GM21619 (cell line): ENCODE measurements at regions not wholly inside any gene's neighbourhood (a gene's known extent, or its start where the extent isn't known, plus 50 kb on each side); places are given as distances from the start of the nearest gene placed in this dataset.
A peak's percentile ranks its signal among the peaks of the same experiment; 100 is the strongest.

Source experiments
- ATAC-seq: cut with Tn5 transposase; IDR thresholded peaks from one replicate; pipeline ENCODE4 v1.9.1; 2021; ENCODE audit not compliant: unreplicated experiment

GRCh38 chr2:17306706-17307105, 211.5 kb downstream of the RAD51AP2 start:
- no peak for ATAC-seq

- no peak for ATAC-seq
Measured at GRCh38 chr2:17306219-17306618, 212.0 kb downstream of the RAD51AP2 start.

DNA sequence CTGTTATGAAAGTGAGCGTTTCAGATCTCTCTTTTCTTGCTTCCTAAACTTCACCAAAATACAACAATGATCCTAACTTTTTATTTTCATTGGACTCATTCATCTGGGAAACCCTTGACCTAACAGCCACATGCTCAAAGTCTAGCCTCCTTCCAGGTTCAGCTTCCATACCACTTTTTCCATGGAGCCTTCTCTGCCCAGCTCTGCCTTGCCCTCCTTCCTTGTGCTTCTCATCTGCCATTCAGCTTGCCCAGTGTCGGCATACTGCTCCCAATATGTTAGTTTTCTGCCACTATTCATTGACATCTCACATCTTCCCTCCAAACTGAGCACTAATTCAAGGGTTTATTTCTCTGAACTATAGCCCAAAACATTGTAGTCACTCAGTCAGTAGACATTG, 214.7 kb downstream of the RAD51AP2 start:
- no peak for ATAC-seq

- ATAC-seq: no peak
Measured at GRCh38 chr2:17303054-17303453, 215.2 kb downstream of the RAD51AP2 start.

DNA sequence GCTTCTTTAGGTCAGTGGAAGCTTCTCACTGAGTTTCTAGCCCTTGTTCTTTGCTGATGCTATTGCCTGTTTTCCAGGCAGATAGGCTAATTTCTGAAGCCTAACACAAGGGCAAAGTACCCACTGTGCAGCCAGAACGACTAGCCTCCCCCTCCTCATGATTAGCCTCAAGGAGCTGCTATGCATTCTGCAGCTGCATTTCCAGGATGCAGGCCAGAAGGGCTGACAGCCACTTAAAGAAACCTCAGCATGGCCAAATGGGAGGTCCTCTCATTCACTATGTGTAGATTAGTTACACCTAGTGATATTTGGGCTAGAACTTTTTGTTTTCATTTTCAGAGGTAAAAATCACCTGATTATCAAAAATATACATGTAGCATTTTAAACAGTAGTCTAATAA, 216.0 kb downstream of the RAD51AP2 start:
- no peak for ATAC-seq

GRCh38 chr2:17301437-17301836, 216.8 kb downstream of the RAD51AP2 start:
- no peak for ATAC-seq

GRCh38 chr2:17299891-17300540, 218.2 kb downstream of the RAD51AP2 start:
- ATAC-seq: no peak

- ATAC-seq: no peak
Measured at GRCh38 chr2:17298453-17298852, 219.8 kb downstream of the RAD51AP2 start.

DNA sequence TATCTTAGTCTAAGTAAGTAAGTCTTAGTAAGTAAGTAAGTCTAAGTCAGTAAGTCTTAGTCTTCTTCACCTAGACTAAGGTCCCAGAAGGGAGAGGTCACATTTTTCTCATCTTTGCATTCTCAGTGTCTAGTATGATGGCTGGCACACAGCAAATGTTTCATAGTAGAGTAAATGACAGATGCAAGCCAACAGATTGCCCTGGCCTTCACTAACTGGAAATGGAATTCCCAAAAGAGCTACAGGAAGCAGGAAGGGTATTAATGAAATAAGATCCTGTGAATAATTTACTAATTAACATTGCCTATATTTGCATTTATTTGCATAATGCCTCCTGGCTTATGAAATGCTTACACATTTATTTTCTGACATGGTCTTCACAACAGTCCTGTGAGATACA, 221.6 kb downstream of the RAD51AP2 start:
- ATAC-seq: no peak

DNA sequence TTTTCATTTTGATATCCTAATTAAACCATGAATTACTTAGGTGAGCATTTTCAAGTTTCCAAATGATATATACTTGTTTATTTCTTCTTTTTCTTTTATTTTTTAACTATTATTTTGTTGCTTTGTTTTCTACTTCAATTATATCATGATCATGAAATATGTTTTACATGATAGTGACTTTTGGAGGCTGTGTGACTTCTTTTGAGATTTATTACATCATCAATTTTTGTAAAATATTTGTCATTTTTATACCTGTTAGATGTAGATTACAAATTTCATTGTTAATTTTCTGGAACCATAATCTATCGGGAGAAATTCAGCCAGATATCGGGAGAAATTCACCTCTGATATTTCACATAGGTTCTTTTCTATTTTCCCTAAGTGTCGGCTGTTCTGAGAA, 228.6 kb downstream of the RAD51AP2 start:
- ATAC-seq: no peak

- no peak for ATAC-seq
Measured at GRCh38 chr2:17287183-17287582, 231.1 kb downstream of the RAD51AP2 start.

- ATAC-seq: no peak
Measured at GRCh38 chr2:17282826-17283225, 235.4 kb downstream of the RAD51AP2 start.

- no peak for ATAC-seq
Measured at GRCh38 chr2:17282245-17282644, 236.0 kb downstream of the RAD51AP2 start.

GRCh38 chr2:17276220-17276619, 242.0 kb downstream of the RAD51AP2 start:
- ATAC-seq: no peak

DNA sequence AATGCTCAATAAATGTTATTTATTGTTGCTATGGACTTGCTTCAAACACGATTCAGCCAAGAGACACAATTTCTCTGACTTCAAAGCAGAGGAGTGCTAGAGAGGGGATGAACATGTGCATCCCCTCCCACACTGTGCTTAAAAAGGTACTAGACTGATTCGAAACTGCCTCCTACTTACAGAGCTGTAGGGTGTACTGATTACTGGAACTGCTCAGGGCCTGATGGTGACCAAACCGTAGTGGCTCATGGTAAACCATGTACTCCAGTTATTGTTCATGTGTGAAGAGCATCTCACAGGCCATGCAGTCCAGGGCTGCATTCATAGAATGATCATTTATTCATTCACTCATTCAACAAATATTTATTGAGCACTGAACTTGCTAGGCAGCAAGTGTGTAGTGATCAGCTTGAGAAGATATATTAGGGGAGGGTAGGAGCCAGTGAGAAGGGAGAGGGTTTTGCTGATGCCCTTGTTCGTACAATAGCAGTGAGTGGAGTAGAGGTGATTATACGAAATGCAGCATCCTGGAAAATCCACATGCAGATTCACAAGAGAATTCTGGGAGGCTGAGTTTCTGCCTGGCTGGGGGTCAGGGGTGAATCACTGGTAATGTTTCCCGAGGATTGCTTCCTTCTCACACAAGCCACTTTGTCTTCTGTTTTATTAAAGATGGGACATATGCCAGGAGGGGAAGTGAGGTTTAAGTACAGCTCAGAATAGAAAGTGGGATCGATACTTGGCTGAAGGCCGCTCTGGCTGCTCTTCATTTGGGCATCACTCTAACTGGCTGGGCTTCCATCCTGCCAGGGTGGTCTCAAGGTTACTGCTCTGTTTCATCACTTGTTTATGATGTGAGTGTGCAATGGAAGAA, 245.4 kb downstream of the RAD51AP2 start:
- ATAC-seq: peak; percentile 44

GRCh38 chr2:17272170-17272569, 246.1 kb downstream of the RAD51AP2 start:
- ATAC-seq: no peak

DNA sequence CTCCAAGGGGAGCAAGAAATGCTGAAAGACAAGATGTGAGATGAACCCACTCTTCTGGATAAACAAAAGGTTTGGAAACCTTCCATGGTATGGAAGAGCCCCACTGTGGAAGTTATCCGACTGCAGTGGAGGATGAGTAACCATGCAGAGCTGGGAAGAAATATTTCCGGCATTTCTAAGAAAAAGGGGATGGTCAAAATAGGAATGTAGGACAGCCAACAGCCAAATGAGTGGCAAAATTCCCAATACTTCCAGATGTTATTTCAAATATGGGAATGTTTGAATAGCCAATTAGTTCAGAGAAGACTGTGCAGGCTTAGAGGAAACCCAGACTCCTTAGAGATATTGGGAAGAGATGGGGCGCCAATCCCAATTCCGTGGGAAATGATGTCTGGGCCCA, 246.8 kb downstream of the RAD51AP2 start:
- no peak for ATAC-seq

DNA sequence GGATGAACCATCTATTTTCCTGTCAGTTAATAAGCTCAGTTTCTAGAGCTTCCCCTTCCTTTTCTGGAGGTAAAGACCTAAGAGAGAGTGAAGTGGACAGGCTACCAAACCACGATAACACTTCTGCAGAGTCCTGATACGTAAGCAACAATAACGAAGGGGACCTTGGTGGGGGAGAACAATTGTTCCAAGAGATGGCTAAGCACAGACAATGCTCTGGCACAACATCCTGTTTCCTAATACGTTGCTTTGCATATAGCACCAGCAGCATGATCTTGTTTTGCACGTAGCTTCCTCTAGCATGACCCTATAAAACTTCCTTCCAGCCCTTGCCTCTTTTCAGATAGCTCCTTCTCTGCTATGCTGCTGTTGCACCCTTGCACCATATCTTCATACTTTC, 247.3 kb downstream of the RAD51AP2 start:
- ATAC-seq: no peak

DNA sequence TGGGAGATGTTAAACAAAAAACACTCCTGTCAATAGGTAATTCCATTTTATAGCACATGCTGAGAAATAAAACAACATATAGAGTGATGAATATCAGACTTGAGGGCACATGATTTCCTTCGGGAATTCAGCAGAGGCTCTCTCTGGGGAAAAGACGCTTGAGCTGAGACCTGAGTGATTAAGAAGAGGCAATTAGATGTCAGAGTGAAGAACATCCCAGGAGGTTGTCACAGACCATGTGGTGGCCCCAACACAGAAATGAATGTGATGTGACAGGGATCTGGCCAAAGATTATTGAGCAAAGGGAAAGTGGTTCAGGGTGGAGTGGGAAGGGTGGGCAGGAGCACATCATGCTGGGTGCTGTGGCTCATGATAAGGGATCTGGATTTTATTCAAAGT, 254.7 kb downstream of the RAD51AP2 start:
- ATAC-seq: no peak

- no peak for ATAC-seq
Measured at GRCh38 chr2:17262854-17263569, 255.2 kb downstream of the RAD51AP2 start.

DNA sequence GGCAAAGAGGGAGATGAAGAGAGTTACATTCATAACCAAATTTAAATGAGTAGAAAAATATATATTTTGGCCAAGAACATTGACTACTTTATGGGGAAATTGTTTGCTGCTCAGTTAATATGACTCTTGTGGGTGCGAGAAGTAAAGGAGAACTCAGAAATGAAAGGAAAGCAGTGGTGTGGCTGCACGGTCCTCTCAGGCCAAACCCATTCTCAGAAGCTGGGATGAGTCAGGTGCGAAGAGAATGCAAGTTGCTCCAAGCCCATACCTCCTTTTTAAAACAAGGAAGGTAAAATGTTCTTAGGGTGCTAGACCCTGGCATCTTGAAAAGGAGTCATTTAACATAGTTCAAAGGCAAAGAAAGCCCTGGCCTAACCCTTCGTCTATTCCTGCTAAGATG, 258.6 kb downstream of the RAD51AP2 start:
- no peak for ATAC-seq

DNA sequence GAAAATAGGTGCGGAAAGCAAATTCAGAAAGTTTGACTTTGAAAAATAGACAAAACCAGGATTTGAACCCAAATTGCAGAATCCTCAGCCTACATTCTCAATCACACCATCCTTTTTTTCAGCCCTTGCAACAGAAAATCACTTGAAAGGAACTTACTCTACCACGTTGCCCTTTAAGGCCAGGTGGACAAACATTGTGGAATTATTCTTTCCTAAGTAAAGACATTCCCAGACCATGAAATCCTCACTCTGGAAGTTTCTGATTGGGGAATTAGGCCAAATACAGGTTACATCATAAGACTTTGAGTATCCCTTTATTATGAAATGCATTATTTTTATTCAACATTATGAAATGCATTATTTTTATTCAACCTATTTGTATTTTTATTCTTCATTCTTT, 259.4 kb downstream of the RAD51AP2 start:
- no peak for ATAC-seq
